Cardiac fibroblast (primary cell): ENCODE measurements at regions not wholly inside any gene's neighbourhood (a gene's known extent, or its start where the extent isn't known, plus 50 kb on each side); places are given as distances from the start of the nearest gene placed in this dataset.

Experiments
- DNase-seq, 2 donors: peaks; one replicate each; pipeline versions ENCODE4 v3.0.0 to v3.0.0-alpha.2; 2010; ENCODE audit warnings: low read depth in 2 of 2
- H3K4me3 ChIP-seq, 2 donors: replicated peaks in 1 of 2; 1 replicate in 1 of 2; 2 replicates in 1 of 2; pipeline ENCODE4 v1.5.1; 2011; ENCODE audit warnings: low read depth in 2 of 2, low read length in 2 of 2, mild to moderate bottlenecking in 2 of 2, moderate library complexity in 1 of 2
- TF ChIP-seq, protein P1 (sequence below): IDR thresholded peaks from one replicate; pipeline ENCODE4 v1.5.1; 2011; ENCODE audit warnings: low read depth, mild to moderate bottlenecking, low read length, inconsistent platforms

GRCh38 chr10:88157981-88158465 lies 294.6 kb downstream of the PTEN start:
- DNase-seq = peak; percentile 83 to 89
- TF ChIP-seq, protein P1, sequence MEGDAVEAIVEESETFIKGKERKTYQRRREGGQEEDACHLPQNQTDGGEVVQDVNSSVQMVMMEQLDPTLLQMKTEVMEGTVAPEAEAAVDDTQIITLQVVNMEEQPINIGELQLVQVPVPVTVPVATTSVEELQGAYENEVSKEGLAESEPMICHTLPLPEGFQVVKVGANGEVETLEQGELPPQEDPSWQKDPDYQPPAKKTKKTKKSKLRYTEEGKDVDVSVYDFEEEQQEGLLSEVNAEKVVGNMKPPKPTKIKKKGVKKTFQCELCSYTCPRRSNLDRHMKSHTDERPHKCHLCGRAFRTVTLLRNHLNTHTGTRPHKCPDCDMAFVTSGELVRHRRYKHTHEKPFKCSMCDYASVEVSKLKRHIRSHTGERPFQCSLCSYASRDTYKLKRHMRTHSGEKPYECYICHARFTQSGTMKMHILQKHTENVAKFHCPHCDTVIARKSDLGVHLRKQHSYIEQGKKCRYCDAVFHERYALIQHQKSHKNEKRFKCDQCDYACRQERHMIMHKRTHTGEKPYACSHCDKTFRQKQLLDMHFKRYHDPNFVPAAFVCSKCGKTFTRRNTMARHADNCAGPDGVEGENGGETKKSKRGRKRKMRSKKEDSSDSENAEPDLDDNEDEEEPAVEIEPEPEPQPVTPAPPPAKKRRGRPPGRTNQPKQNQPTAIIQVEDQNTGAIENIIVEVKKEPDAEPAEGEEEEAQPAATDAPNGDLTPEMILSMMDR = no peak
- H3K4me3 ChIP-seq = no peak overlapping the region

DNA sequence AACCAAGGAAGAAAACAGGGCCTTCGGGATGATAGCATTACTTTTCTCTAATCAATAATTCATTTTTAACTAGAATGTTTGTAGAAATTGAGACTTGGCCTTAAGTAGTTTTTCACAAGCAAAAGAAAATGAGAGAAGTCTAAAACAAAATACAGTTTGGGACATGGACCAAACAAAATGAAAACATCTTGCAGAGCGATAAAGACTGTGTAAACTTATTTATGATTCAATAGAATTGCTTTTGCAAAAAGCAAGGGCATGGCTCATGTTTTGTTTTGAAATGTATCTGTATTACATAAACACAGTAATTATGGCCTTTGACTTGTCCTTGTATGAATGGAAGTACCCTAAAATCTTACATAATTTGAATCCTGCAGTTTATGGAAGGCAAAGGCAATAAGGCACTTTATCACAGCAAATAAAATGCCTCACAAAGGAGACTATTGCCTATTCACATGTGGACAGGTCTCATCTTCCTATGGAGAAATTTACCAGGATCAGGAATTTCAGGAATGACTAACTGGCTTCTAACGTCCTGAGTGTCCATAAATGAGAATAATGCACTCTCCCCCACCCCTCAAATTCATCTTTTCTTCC lies 295.2 kb downstream of the PTEN start:
- H3K4me3 ChIP-seq = no peak overlapping the region
- no peak for DNase-seq
- TF ChIP-seq, protein P1 = no peak

- TF ChIP-seq, protein P1 = no peak
- no peak for DNase-seq
- H3K4me3 ChIP-seq = no peak overlapping the region
These were observed 295.9 kb downstream of the PTEN start for GRCh38 chr10:88159127-88159829.

GRCh38 chr10:88161070-88161469 lies 297.6 kb downstream of the PTEN start:
- TF ChIP-seq, protein P1 = no peak
- H3K4me3 ChIP-seq = no peak overlapping the region
- no peak for DNase-seq

DNA sequence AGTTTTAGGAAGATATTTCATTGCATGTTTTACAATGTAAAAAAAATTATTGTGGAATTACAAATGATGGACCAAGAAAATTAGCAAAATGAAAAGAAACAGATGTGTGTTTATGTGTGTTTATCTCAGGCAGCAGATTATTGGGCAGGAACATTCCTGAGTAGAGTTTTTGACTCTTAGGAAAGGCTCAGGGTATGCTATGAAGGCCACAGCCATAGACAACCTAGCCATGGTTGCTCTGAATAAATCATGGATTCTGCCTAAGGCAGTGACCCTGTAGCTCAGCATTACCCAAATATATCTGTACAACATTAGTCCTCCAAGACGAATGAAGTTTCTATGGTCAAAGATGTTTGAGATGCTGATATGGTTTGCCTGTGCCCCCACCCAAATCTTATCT lies 298.3 kb downstream of the PTEN start:
- H3K4me3 ChIP-seq = no peak overlapping the region
- TF ChIP-seq, protein P1 = no peak
- DNase-seq = no peak

DNA sequence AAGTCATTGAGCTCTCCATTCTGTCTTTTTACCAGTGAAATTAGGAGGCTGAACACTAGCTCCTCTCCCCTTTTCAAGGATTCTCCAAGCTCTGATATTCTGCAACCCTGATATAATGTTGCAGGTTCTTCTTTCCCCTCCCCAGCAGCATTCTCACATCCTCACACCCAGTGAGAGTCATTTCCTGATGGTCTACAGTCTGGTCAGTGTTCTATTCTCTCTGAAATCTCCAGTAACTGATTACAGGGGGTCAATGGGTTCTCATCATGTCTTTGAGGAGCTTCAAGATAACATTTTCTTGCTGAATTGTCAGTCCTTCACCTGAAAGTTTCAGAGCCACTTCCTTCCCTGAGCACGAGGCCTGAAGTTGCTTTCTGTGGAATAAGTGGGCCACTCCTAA lies 299.4 kb downstream of the PTEN start:
- TF ChIP-seq, protein P1 = no peak
- no peak overlapping the region for H3K4me3 ChIP-seq
- DNase-seq = no peak
